ENCODE measurements at regions not wholly inside any gene's neighbourhood (a gene's known extent, or its start where the extent isn't known, plus 50 kb on each side); places are given as distances from the start of the nearest gene placed in this dataset.

- intact Hi-C loops (cut with micrococcal nuclease) = no loop called here
- Histone ChIP-seq H2AFZ (ENCODE audit: low read depth, low read length) (no peak overlapping the region), H3K9ac (ENCODE audit: insufficient read depth in 1 of 2, low read depth in 2 of 2, low read length in 2 of 2) (no peak overlapping the region), H3K9me3 (replicated peaks; ENCODE audit: control insufficient read depth, insufficient read depth, low read depth, low read length) (no peaks in the 10 kb centered on the region; the same call in 1 of the 2 replicates), H3K4me1 (replicated peaks in 1 of 2; ENCODE audit: control insufficient read depth in 2 of 2, insufficient read depth in 2 of 2, low read length in 2 of 2) (no peaks in the 10 kb centered on the region), H3K79me2 (ENCODE audit: control insufficient read depth, insufficient read depth, low read length) (no peaks in the 10 kb centered on the region), H3K4me3 (no peak overlapping the region), H3K27ac (ENCODE audit: extremely low read depth, low read depth, low read length) (no peak overlapping the region), H3K9me1 (ENCODE audit: control insufficient read depth, insufficient read depth, low read length) (no peaks in the 10 kb centered on the region), H3K27me3 (ENCODE audit: control insufficient read depth in 2 of 2, insufficient read depth in 2 of 2, low read length in 2 of 2) (no peaks in the 10 kb centered on the region), H3K4me2 (ENCODE audit: insufficient read depth, low read length) (no peak overlapping the region), H4K20me1 (replicated peaks; ENCODE audit: control insufficient read depth, insufficient read depth, low read length) (no peaks in the 10 kb centered on the region), H3K36me3 (ENCODE audit: control insufficient read depth, insufficient read depth, low read length) (no peaks in the 10 kb centered on the region)
- CTCF ChIA-PET (ENCODE audit: low intra/inter-chr PET ratio) = no interaction called here
- WGBS (ENCODE audit: insufficient coverage, low coverage, missing lambda C conversion rate) = 4% methylated on average over 8 of the region's 8 CpGs
- TF ChIP-seq ZC3H4 (CRISPR knock-in tag; IDR thresholded peaks at IDR 0.05; ENCODE audit: borderline replicate concordance) = no peak
- TF ChIP-seq POLR2G (IDR thresholded peaks at IDR 0.05; ENCODE audit: low read depth, low read length) = no peak
- no peak for TF ChIP-seq MITF (IDR thresholded peaks at IDR 0.05)
- TF ChIP-seq TAF1 (IDR thresholded peaks at IDR 0.05; ENCODE audit: control insufficient read depth, extremely low read depth, insufficient read depth, low read length, severe bottlenecking) = no peak
- no peak for TF ChIP-seq FOXP4 (CRISPR knock-in tag; IDR thresholded peaks at IDR 0.05; ENCODE audit: borderline replicate concordance)
- ATAC-seq (no peak), DNase-seq (ENCODE audit: extremely low read depth in 1 of 4, low spot score in 3 of 4) (no peak), FAIRE-seq (no peak)
- in situ Hi-C loops (cut with MboI) = no loop called here
- no TSS peak for BruUV-seq (replicated peaks)
- POLR2A ChIA-PET = no interaction called here
Measured at GRCh38 chr6:164214066-164214465, 799.5 kb downstream of the QKI start.

All from K562 (cell line).